Activated CD8-positive, alpha-beta memory T cell treated with anti-CD3 and anti-CD28 coated beads, Interleukin-2, amount 50 U/mL, for 24 hours (primary cell): ENCODE measurements at regions not wholly inside any gene's neighbourhood (a gene's known extent, or its start where the extent isn't known, plus 50 kb on each side); places are given as distances from the start of the nearest gene placed in this dataset.

Experiments
- DNase-seq: peaks from one replicate; pipeline ENCODE4 v3.0.0-alpha.2; 2020; ENCODE audit errors: extremely low read depth

DNA sequence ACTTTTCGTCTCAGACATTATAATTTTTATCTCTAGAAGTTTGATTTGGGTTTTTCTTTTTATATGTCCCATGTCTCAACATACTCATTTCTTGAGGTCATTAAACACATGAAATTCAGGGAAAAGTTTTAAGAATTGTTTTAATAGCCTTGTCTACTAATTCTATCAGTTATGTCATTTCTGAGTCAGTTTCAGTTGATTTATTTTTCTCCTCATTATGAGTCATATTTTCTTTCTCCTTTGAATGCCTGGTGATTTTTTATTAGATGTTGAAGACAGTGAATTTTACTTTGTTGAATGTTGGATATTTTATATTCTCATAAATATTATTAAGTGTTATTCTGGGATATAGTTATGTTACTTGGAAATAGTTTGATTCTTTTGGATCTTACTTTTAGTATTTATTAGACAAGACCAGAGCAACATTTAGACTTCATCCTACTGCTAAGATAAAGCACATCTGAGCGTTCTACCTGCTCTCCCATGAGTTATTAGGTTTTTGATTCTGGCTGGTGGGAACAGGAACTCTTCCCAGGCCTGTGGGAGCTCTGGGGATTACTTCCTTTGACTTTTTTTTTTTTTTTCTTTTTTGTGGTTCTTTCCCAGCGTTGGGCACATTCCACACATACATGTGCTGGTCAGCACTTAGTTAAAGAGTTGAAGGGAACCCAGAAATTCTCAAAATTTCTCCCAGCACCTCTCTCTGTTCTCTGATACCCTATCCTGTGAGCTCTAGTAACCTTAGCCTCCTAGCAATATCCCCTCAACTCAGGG, 1157.7 kb downstream of the BCL11B start:
- DNase-seq: no peak

DNA sequence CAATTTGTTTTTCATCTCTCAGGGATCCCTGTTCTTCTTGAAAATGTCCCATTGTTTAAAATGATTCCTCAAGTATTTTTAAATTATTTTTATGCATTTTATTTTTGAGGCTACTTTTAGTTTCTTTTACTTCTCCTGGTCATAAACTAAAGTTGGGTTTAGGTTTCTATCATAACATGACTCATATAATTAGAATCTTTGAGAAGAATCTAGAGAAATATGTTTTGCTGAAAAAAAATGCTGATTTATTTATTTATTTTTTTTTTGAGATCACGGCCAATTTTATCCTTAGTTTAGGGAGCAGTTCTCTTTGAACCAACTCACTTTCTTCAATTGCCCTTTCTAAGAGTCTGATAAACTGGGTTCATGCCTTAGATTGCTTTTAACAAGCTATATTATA, 1157.1 kb downstream of the BCL11B start:
- DNase-seq: no peak

GRCh38 chr14:98118749-98119148, 1153.2 kb downstream of the BCL11B start:
- DNase-seq: no peak

- DNase-seq: no peak
Observed at GRCh38 chr14:98119739-98120138, 1152.3 kb downstream of the BCL11B start.

GRCh38 chr14:98120831-98121464, 1151.0 kb downstream of the BCL11B start:
- DNase-seq: no peak

DNA sequence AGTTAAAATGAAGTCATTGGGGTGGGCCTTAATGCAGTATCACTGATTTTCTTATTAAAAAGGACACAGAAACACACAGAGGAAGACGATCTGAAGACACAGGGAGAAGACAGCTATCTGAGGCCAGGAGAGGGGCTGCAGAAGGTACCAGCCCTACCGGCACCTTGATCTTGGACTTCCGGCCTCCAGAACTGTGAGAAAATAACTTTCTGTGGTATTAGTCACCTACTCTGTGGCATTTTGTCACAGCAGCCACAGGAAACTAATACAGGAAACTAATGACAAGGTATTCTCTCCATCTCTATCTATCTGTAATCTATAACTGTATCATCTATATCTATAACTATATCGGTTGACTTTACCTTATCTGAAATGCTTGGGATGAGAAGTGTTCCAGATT, 1149.5 kb downstream of the BCL11B start:
- no peak for DNase-seq

DNA sequence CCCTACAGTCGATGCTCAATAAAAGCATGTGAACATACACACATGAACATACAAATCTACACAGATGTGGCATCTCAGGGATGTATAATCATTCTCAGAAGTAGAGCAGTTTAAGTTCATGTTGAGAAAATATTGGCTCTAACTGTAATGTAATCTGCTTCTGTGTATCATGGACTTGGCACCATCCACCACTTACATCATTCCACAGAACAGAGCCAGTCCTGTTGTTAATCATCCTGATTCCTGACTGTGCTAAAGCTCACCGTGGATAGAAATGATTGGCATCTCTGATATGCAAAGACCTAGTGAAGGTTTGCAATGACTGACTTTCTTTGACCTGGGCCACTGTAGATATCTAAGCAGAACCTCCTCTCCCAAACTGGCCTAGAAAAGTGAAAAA, 1141.3 kb downstream of the BCL11B start:
- DNase-seq: no peak

- no peak for DNase-seq
Observed at GRCh38 chr14:98131406-98131805, 1140.6 kb downstream of the BCL11B start.

GRCh38 chr14:98133806-98134205, 1138.2 kb downstream of the BCL11B start:
- DNase-seq: no peak

DNA sequence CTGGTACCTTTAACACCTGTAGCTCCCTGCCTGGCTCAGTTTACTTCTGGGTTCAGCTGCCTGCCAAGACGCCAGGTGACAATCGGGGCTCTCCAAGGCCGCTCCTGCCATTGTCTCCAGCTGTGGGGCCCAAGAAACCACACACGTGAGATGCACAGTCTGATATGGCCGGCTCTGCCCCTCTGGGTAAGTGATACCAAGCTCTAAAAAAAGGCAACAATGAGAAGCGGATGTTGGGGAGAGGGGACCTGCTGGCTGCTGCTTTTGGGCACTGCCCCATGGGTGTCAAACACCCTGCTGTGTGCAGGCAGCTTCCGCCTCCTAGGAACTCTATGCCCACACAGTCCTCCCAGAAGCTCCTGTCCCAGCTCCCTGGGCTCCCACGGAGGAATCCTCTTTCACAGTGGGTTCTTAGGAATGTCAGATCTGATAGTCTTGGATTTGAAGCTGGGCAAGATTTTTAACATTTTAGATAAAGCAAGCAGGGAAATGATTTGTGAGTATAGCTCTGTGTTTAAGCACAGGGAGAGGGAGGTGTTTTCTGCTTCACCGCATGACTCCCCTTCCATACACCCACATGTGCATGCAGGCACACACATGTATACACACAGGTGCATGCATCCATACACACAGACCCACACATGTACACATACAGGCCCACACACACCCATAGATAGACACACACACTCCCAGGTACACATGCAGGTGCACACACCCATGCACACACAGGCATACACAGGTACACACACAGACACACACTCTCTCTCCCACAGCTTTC, 1135.8 kb downstream of the BCL11B start:
- no peak for DNase-seq

GRCh38 chr14:98137131-98138025, 1134.6 kb downstream of the BCL11B start:
- DNase-seq: no peak

DNA sequence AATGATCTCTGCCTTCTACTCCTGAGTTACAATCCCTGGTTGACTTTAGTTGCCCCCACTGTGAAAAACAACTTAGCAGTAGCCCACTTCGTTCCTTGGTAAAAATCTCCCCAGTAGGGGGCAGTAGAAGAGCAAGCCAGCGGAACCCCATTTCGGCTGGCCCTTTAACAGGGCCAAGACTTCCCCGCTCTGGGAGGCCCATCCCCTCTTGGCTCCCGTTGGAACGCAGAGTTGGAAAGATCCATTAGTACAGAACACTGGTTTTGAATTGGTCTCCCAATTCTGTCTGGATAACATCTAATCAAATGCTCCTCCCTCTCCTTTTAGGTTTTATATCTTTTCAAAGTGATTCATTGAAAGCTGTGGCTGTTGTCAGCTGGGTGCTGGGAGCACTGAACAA, 1133.3 kb downstream of the BCL11B start:
- DNase-seq: peak; percentile 21

GRCh38 chr14:98140862-98141530, 1131.0 kb downstream of the BCL11B start:
- DNase-seq: no peak

DNA sequence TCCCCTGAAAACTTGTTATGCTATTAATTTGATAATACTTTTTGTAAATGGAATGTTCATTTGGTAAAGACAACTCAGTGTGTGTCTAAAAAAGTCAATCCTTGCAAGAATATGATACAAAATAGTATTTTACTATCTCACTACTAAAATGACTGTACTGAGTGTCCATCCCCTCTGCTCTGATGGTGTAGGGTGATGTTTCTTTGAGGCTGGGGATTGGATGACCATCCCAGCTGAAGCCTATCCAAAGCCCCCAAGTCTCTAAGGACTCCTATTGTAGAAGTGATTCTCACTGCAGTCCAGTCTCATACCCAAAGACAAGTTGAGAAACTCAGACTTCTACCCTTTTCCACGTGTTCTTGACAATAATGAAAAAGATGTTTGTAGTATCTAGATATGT, 1128.4 kb downstream of the BCL11B start:
- DNase-seq: no peak

- DNase-seq: no peak
Observed at GRCh38 chr14:98144964-98145363, 1127.0 kb downstream of the BCL11B start.

- no peak for DNase-seq
Observed at GRCh38 chr14:98146416-98146815, 1125.6 kb downstream of the BCL11B start.

GRCh38 chr14:98154254-98154653, 1117.7 kb downstream of the BCL11B start:
- no peak for DNase-seq

DNA sequence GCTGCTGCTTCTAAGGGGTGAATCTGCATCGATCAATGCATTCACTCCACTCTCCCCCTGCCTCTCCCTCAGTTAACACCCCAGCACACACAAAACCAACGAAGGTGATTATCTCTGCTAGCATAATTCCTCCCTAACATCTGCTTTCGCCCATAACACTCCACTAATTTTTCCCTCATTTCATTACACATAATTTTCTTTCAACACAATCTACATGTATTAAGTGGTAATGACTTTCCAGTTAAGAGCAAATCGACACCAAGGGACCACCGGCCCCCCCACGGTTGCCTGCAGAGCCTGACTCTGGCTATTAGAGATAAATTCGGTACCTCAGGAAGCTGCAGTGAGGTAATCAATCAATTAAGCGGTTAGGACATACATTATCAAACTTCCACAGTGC, 1115.6 kb downstream of the BCL11B start:
- no peak for DNase-seq

DNA sequence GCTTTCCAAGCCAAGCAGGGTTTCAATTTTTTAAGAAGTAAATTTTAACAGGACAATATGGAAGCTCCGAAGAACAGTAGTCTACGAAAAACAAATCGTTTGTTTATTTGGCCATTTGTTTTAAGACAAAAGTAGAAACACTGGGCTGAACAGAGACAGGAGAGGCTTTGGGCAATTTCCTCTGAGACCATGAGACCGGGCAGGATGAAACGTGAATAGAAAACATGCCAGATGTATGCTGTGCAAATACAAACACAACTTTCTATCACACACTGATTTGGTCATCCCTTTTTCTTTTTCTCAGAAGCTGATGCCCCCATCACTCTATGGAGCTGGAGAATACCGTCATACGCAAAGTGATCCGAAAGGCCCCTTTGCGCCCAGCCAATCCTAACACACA, 1111.1 kb downstream of the BCL11B start:
- DNase-seq: no peak

GRCh38 chr14:98161356-98161755, 1110.6 kb downstream of the BCL11B start:
- no peak for DNase-seq
